HG03135 (cell line): ENCODE measurements at regions not wholly inside any gene's neighbourhood (a gene's known extent, or its start where the extent isn't known, plus 50 kb on each side); places are given as distances from the start of the nearest gene placed in this dataset.

Experiments used
- ATAC-seq: cut with Tn5 transposase; IDR thresholded peaks from one replicate; pipeline ENCODE4 v1.9.1; 2021; ENCODE audit warnings: mild to moderate bottlenecking, moderate library complexity; ENCODE audit not compliant: unreplicated experiment

GRCh38 chr4:15270201-15270600, 157.6 kb upstream of the C1QTNF7 start:
- no peak for ATAC-seq

- ATAC-seq, result no peak
Observed at GRCh38 chr4:15286041-15286440, 141.8 kb upstream of the C1QTNF7 start.

- no peak for ATAC-seq
Observed at GRCh38 chr4:15291122-15291521, 136.7 kb upstream of the C1QTNF7 start.

DNA sequence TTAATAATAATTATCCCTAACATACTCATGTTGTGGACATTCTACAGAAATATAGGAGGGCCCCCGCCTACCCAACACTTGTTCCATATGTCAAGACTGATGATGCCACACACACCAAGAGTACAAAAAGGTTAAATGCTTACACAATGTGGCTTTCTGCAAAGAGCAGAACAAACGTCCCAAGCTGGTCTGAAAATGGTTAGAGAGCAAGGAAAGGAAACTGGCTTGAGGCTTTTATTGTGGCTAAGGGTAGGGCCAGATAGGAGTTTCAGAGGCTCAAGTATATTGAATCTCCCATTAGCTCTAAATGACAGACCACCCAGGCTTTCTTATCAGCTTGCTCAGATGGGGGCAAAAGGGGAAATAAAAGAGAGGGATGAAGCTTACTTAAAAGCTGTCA, 134.1 kb upstream of the C1QTNF7 start:
- no peak for ATAC-seq

DNA sequence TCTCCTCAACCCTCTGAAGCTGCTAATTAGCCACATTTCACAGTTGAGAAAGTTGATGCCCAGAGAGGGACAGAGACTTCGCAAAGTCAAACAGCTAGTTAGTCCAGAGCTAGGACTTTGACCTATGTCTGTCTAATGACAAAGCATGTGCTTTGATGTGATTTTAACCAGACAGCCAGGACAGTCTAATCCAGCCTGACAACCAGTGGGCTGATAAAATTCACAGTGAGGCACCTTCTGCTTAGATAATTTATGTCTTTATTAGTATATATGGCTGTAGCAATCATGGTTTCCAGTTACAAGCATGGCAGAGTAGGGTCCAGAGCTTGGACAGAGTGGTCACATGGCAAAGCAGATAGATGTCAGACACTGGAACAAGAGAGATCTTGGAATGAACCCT, 133.6 kb upstream of the C1QTNF7 start:
- ATAC-seq, result no peak

DNA sequence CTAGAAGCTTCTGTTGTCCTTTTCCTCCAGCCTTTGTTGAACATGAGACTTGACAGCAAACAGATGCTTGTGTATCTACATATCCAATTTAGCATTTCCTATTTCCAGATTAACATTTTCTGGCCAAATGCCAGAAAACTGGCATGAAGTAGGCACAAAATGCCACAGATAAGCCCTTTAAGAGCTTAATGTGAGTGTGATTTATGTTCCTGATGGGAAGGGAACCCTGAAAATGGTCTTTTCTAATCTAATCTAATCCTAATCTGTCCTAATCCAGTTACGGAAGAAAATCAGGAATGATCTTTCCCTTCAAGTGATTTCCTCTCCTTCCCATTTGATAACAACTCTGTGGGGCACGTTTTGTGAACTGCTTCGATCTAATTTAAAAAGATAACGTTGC, 133.0 kb upstream of the C1QTNF7 start:
- ATAC-seq, result no peak

DNA sequence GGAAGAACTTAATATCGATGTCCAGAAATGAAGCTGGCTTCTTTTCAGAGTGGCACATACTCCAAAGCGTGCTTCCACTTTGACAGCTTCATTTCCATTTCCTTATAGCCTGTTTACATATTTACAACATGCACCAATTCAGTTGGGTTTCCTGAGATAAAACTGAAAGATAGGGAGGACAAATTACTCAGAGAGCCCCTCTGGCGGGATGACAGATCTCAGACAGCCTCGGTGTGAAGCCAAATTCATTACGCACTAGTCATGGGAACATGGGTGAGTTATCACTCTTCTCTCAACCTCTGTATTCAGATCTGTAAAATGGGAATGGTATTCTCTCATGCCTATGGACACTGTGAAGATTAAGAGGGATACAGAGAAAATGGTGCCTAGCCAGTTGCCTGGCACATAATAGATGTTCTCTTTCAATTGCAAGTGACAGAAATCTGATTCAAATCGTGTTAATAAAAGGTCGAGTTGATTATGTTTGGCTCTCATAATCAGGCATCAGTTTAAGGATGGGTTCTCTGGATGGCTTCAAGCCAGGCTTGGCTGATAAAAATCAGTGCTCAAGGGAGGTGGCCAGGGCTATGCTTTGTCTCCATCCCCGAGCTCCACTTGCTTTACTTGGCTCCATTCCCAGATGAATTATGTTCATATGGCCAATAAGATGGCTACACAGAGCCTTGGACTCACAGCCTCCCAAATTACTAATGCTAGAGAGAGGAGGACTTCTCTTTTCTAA, 132.2 kb upstream of the C1QTNF7 start:
- no peak for ATAC-seq

DNA sequence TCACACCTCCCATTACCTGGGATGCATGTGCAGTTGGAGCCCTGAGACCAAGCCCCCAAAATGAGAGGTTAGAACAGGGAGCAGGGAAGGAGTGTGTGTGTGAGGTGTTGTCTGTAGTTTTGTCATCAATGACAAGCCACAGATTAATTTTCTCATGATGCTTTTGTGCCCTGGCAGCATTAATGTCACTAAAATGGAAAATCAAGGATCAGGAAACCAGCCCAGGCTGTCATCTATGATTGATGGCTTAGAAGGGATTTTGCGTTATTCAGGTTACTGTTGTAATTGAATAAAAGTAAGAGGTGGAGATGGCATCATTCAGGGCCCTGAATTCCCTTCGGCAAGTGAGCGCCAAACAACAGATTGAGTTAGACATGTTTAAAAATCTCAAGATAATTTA, 130.5 kb upstream of the C1QTNF7 start:
- ATAC-seq, result no peak

- ATAC-seq, result no peak
Observed at GRCh38 chr4:15299627-15300026, 128.2 kb upstream of the C1QTNF7 start.

DNA sequence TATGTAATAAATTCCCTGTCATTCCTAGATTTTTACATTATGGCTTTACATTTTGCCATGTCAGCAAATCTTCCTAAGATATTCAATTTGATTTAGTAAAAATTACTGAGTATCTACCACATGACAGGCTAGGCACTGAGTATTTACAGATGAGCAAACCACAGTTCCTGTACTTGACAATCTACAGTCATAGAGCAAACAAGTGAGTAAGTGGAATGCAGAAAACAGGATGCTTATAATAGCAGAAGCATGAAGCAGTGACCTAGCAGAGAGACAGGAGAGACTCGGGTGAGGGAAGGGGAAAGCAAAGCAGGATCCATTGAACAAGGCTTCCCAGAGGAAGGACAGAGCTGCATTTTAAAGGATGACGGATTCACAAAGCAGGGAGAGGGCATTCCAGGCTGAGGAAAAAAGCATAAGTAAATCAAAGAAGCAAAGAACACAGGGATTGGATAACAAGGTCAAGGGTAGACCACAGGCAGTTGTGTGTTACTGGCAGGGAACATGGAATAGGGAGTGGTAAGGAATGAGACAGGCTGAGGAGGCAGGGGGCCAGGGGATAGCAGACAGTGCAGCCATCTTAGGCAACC, 124.7 kb upstream of the C1QTNF7 start:
- ATAC-seq, result no peak

DNA sequence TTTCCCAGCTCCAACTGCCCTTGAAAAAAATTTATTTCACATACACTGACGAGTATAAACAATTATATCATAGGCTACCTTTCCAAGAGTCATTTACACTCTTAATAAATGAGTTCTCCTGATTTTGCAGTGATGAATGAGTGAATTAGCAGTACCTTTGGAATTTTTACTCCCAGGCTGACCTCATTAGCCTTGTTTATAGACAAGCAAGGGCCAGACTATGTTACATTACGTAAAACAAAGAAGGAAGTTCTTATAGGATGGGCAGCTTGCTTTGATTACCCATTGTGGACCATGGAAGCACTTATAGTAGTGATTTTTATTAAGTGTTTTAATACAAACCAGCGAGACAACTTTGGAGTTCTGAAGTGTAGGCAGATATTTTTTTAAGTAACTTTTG, 112.9 kb upstream of the C1QTNF7 start:
- no peak for ATAC-seq

DNA sequence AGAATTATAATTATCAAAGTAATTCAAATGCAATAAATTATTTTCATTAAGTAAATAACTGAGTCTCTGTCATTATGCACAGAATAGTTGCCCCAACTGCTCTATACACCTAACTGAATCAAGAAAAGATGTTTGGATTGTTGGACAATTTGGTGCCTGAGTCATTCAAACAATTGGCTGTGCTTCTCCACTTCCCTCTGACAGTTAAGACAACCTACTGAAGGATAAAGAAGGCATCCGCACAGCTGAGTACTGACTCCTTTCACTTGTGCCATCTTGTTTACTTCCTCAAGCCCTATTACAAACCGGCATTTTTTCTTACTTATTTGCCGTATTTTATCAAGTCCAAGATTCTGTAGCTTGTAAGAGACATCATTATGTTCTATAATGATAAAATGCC, 110.6 kb upstream of the C1QTNF7 start:
- no peak for ATAC-seq

DNA sequence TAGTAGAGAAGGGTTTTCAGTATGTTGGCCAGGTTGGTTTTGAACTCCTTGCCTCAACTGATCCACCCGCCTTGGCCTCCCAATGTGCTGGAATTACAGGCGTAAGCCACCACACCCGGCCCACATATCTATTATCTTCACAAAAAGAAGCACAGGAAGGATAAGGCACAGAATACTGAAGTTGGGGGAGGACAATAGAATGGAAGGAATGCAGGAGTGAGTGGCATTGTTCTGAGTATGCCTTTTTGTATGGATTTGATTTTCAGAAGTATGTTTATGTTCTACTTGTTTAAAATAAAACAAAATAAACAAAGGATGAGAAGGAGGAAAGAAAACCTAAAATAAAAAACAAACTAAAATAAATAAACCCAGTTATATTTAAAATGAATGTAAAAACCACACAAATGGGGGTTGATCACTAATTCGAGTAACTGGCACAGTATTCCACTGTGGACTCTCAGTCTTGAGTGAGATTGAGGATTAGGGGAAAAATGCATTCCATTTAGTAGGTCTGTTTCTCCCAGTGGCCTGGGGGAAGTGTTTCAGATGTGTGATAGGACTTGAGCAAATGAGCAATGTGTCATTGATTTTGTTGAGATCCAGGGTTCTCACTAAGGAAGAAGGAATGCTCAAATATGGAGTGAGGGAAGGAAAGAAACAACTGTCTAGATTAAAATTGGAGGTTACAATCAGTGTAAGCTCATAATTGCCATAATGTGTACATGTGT, 109.0 kb upstream of the C1QTNF7 start:
- no peak for ATAC-seq

- no peak for ATAC-seq
Observed at GRCh38 chr4:15320121-15320678, 107.6 kb upstream of the C1QTNF7 start.

DNA sequence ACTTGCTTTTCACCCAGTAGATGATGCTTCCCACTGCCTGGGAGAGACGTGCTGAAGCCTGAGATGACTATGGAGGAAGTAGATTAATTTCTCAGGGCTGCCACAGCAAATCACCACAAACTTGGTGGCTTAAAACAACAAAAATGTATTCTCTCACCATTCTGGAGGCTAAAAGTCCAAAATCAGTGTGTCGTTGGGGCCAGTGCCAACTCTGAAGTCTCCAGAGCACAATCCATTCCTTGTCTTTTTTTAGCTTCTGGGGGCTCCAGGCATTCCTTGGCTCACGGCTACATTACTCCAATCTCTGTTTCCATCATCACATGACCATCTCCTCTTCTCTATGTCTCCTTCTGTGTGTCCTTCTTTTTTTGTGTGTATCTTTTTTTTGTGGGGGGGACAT, 105.8 kb upstream of the C1QTNF7 start:
- ATAC-seq, result no peak

- no peak for ATAC-seq
Observed at GRCh38 chr4:15325987-15326386, 101.8 kb upstream of the C1QTNF7 start.

DNA sequence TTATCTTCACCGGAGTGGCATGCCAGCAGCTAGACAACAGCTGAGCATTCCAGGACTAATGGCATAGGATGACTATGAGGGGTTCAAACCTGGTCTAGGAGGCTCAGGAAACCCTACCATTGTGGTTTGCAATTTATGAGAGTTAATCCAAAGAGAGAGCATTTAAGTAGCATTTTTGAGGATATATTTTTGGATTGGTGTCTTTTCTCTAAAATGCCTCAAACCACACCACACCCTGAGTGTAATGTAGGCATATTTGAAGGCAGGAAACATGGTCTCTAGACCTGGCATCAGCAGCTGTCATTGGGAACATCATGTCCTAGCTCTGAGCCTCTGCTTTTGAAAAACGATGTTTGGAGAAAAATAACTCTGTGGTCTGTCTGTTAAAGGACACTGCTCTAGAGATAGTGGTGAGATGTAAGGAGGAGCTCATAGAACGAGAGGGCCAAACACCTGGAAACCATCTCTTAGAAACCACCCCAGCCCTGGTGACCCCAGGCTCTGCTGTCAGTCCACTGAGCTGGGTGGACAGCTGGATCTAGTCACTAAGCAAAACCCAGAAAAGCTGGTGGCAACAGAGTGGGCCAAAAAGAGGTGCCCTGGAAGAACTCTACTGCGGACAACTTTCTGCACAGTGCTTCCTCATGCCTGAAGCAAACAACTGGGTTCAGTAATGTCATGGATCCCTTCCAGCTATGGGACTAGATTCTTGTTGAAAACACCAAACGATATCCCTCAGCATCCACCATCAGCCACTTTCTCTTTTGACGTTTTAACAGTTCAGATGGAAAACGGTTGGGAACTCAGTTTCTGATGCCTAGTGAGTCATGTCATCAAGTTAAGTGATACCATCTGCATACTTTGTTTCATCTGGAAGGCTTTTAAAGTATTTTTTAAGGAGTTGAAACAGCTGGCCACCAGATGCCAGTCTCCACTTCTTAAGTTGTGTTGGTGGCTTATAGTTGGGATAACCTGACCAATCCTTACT, 100.2 kb upstream of the C1QTNF7 start:
- ATAC-seq, result no peak

GRCh38 chr4:15331930-15332329, 95.9 kb upstream of the C1QTNF7 start:
- ATAC-seq, result no peak

DNA sequence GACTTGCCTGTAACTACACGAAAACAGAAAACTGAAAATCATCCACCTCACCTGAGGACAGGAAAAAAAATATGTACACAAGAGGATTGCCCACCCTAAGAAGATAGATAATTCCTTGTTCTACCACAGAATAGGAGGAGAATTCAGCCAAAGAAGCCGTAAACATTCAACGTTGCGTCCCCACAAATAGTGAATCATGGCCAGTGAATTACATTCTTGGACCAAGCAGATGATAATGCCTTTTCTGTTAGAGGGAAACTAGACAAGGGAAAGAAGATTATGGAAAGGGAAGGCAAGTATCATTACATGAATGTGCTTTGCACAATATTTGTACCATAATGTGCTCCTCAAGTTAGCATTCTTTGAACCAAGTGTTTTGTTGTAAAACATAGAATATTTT, 95.5 kb upstream of the C1QTNF7 start:
- ATAC-seq, result no peak

- no peak for ATAC-seq
Observed at GRCh38 chr4:15333692-15334633, 93.9 kb upstream of the C1QTNF7 start.
